ENCODE measurements at regions not wholly inside any gene's neighbourhood (a gene's known extent, or its start where the extent isn't known, plus 50 kb on each side); places are given as distances from the start of the nearest gene placed in this dataset.

DNA sequence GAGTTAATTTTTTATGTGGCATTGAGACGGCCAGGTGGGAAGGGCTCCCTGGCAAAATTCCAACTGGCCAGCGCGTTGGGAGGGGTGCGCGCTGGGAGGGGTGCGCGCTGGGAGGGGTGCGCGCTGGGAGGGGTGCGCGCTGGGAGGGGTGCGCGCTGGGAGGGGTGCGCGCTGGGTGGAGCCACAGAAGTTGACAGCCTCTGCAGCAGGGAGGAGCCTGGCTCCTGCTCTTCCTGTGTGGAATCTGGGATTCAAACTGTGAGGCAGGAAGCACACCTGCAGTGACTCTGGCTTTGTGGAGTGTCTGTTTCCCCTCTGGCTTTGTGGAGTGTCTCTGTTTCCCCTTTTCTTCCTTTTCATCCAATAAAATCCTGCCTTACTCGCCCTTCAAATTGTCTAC, 147.9 kb upstream of the CBLN2 start:
- no peak for DNase-seq (ENCODE audit: low read depth in 2 of 2)

DNA sequence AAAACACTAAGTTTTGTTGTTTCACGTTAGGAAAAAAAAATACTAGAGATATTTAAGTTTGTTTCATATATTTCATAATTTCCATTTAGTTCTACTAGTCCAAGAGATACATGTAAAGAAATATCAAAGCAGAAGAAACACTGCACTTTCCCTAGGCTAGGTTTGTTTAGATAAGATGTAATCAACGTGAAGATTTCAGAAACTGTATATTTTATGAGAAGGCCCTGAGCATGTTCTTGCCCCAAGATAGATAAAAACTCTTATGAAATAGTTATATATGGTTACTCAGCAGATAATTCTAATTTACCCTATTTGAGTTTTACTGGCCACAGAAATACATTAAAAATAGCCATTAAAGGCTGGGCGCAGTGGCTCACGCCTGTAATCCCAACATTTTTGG, 143.6 kb upstream of the CBLN2 start:
- DNase-seq (ENCODE audit: low read depth in 2 of 2), result no peak

DNA sequence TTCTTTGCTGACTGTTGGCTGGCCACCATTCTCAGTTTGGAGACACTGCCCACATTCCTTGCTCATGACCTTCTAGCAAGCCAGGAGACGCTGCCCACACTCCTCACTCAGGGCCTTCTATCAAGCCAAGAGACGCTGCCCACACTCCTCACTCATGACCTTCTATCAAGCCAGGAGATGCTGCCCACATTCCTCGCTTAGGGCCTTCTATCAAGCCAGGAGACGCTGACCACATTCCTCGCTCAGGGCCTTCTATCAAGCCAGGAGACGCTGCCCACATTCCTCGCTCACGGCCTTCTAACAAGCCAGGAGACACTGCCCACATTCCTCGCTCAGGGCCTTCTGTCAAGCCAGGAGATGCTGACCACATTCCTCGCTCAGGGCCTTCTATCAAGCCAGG, 131.3 kb upstream of the CBLN2 start:
- no peak for DNase-seq (ENCODE audit: low read depth in 2 of 2)

DNA sequence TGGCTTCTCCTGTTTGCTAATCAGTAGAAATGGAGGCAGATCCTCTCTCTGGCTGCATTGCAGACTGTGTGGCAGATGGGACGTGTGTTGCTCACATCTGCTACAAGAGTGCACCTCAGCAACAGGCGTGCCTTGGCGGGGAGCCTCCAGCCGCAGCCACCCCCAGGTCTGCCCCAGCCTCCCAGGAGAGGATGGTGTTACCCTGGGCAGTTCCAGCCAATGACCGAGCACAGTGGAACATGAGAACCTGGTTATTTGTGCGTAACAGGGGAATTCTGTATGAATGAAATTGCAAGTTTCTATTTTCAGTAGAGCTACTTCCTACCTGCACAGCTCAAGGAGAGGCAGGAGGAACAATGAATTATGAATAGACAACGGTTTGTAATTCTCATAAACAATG, 130.6 kb upstream of the CBLN2 start:
- no peak for DNase-seq (ENCODE audit: low read depth in 2 of 2)

DNA sequence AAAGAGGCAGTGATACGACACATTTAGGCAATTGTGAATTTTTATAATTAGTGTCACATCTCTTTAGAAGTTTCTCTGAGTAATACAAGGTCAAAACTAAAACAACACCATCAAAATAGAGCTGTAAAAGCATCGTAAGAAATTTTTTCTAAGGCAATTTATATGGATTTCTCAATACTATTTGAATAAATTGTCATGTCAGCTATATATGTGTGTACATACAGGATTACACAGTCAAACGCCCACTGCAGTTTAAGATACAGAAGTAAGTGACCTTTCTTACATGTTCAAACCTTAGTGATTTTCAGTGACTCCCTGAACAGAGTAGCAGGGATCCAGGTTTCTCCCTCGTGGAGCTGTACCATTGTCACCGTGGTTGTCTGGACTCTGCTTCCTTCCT, 129.1 kb upstream of the CBLN2 start:
- DNase-seq (ENCODE audit: low read depth in 2 of 2), result no peak

DNA sequence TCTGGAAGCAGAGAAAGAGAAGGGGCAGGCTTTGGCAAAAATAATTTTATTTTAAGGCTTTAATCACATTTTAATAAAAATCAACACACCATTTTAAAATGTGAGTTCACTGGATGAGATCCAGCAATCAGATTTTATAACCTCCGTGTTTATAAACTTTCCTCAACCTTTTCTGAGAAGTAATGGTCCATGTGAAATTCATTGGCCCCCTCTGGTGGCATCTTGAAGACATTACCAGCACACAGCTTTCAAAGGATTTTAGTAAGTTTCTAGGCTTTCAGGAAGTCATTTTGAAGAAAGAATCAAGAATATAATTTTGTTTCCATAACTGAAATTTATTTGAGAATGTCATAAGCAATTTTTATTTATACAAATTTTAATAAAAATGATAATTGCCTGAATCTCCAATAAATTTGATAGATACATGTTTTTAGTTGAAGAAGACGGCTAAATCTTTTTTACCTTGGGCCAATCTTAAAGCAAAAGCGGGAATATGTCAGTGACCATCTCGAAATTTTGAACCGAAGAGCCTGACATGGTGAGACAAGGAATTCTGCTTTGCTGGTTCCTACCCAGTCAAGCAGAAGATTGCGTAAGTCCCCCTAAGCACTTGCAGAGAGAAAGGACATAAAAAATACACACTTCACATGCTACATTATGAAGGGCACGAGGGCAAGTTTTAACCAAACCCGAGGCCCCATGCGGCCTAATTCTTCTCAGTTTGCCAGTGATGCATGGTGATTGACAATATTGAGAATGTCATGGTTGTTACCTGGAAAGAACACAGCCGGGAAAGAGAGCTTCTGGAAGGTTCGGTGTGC, 128.4 kb upstream of the CBLN2 start:
- no peak for DNase-seq (ENCODE audit: low read depth in 2 of 2)

DNA sequence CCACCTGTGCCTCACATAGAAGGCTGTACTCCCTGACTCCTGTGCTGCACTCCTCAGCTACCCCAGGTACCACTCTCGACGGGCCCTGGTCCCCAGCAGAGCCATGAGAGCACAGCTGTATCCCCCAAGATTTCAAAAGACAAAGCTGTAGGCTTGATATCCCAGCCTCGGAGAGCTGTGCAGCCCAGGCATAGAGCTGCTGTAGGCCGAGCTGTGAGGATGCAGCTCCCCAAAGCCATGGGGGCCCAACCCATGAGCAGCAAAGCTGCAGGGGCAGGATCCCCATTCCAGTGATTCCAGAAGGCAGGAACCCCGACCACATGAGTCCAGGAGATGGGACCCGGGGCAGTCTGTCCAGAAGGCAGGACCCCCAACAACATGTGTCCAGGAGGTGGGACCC, 123.8 kb upstream of the CBLN2 start:
- DNase-seq (ENCODE audit: low read depth in 2 of 2), result no peak

DNA sequence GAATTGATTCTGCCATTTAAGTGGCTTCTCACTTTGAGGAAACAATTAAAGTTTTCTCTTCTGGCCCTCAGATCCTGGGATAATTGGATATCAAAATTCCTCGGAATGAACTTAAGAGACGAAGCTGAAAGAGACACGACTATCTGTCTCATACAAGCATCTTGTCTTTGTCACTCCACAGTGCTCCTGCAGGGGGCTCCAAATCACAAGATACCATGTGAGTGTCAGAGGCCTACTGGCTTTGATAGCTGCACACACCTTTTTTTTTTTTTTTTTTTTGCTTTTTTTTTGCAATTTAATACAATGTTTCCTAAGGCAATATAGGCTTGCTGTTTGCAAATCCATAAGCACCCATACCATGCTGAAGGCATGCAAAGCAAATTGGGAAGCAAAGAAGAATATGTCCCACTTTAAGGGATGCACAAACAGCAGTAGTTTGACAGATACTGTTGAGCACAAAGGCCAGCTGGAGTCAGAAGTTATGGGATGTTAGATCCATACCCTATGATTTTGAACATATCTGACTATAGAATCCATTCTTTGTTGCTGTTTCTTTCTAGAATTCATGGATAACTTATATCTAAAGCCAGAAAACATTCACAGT, 109.0 kb upstream of the CBLN2 start:
- DNase-seq (ENCODE audit: low read depth in 2 of 2), result peak; percentile 6 to 14

DNA sequence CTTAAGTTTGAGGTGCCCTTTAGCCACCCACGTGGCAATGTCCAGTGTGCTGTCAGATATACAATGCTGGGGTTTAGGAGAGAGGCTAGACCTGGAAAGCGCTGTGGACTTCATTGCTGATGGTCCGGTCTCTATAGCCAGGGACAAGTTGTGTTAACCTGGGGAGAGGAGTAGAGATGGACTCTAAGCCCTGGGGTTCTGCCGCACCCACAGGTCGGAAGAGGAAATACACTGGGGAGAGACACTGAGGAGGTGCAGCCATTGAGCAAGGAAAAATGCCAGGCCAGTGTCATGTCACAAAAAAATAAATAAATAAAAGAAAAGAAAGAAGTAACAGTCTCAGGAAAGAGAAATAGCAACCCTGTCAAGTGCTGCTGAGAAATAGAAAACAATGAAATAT, 106.9 kb upstream of the CBLN2 start:
- no peak for DNase-seq (ENCODE audit: low read depth in 2 of 2)

DNA sequence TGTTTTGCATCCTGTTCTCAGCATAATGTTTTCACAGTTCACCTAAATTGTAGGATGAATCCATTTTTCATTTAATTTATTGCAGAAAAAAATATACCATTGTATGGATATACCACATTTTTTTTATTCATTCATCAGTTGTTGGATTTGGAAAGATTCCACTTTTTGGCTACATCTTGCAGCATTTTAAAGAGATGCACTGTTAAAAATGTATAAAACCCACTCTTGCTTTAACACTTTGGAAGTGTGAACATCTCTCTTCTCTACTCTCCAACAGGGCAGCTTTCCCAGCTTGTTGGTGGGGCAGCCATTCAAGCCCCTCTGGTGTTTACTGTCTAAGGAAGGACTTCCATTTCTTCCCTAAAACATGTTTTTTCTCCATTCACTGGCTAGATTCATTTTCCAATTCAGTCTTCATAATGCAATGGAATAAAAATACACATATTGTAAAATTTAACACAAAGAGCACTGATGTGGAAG, 104.4 kb upstream of the CBLN2 start:
- DNase-seq (ENCODE audit: low read depth in 2 of 2), result no peak

DNA sequence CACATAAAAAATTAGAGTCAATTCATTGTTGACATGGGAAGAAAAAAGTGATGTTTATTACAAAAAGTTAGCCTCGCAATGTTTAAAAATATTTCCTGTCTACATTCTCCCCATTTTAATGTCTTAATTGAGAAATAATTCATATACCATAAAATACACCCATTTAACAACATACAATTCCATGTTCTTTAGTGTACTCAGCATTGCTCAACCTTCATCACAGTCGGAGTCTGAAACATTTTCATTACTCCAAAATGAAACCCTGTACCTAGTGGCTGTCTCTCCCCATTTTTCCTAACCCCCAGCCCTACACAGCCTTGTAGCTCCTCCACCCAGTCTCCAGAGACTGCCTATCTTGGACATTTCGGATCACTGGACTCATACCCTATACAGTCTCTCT, 103.9 kb upstream of the CBLN2 start:
- no peak for DNase-seq (ENCODE audit: low read depth in 2 of 2)

DNA sequence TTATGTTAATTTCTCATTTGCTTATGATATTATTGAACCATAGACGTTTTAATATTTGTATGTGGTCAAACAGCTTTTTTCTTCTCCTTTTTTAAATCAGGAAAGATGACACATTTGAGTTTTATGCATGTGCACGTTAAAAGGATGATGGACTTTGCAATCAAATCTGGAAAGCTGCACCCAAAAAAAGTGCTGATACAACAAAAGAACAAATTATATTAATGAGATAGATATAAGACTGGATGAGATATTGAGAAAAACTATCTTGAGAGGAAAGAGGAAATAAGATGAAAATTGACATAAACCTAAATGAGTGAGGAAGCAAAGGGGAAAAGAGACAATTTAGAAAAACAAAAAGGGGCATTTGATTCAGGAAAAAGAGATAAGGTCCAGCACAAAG, 96.4 kb upstream of the CBLN2 start:
- DNase-seq (ENCODE audit: low read depth in 2 of 2), result no peak

DNA sequence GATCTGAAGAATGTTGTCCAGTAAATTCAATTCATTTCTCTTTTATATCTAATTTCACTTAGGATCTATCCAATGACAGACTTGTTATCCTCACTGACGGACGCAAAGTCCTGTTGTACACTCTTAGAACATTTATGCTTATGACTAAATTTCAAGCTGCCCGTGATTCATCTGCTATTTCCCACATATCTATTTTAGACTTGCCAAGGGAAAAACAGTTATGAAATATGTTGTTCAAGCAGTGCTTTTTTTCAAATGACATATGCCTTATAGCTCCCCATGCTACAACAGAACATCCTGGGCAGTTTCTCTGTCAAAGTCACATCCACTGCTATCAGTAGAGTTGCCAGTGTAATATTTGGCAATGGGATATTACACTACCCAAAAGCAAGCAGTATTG, 94.2 kb upstream of the CBLN2 start:
- DNase-seq (ENCODE audit: low read depth in 2 of 2), result no peak

DNA sequence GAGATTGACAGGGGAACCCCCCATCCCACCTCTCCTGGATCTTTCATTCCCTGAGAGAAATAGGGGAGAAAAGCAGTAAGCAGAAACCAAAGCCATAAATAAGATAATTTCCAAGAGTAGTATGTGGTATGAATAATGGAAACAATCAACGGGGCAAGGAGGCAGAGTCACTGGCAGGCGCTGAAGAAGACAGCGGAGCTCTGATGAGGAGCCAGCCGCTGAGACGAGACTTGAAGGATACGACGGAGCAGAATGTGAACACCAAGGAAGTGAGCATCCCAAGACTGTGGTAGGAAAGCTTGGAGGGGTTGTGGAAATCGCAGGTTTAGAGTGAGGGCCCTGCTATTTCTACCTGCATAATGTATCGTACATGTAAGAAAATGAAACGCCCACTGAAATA, 93.6 kb upstream of the CBLN2 start:
- DNase-seq (ENCODE audit: low read depth in 2 of 2), result no peak

DNA sequence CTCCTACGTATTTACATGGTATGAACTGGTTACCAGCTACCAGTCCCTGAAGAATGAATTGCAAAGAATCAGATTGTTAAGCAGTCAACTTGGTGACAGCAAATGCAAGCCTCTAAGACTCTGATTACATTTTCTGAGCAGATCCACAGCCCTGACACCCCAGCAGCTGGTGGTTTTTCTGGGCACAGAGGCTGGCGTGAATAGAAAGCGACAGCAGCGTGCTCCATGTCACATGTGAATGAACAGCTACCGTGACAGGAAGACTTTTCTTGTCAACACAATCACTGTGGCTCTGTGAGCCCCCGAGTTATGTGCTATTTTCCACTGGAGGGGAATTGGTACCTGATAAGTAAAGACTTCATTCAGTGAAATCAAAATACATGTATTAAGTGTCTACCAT, 93.2 kb upstream of the CBLN2 start:
- DNase-seq (ENCODE audit: low read depth in 2 of 2), result no peak

DNA sequence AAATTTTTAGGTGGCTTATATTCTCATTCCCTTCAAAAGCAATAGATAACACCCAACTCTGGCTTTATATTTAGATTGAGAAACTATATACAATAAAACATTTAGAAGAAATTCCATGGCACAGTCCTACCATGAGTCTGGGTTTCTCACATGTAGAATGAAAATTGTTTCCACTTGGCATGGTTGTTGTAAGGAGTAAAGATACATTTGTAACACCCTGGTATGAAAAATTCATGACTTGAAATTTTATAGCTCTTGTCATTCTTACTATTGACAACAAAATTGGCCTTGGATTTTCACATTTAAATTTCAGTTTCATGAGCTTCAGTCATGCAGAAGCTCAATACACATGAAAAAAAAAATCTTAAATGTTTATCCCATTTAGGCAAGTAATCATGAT, 92.5 kb upstream of the CBLN2 start:
- DNase-seq (ENCODE audit: low read depth in 2 of 2), result no peak

DNA sequence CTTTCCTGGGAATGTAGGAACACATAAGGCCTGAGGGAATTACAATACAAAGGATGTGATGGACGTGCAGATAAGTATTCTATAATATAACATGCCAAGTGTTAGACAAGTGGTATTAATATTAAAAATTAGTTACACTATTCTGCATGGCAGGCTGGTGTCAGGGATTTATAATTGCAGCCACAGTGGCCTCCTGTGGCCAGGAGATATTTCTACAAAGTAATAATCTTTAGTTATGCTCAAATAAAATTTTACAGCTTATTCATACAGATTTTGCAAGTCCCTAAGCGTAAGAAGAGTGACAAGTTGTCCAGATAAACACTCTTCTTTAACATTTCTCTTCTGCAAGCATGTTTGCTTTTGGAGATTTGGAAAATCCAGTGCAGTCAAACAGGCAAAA, 90.4 kb upstream of the CBLN2 start:
- DNase-seq (ENCODE audit: low read depth in 2 of 2), result no peak

DNA sequence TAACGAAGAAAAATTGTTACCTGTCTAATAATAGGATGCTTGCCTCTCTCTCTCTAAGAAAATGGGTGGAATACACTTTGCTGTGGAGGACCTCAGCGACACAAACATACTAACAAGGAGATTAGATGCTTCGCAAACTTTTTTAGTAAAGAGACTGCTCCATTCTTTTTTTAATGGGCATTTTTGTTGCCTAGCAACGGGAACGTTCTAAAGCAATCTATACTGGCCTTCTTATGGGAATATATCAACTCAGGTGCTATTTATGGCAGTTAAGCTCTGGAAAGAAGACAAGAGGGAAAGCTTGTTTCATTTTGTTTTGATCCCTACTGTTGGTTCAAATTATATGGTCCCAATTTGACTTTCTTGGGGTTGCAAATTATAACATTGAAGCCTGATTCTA, 86.8 kb upstream of the CBLN2 start:
- DNase-seq (ENCODE audit: low read depth in 2 of 2), result no peak

DNA sequence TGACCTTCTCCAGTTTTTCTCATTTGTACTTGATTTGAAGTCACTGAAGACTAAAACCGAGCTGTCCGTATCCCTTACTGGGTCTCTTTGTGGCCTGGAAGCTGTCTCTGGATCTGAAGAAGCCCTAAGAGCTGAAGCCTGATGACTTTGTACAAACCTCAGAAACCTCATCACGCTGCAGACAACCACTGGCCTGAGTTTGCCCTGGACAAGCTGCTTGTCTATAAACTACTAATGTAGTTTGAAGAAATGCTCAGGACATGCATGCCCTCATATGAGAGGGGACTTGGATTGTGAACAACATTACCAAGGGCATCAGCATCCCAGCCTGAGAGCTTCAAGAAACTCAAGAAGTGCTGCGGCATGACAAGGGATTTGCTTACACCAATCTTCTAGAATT, 79.3 kb upstream of the CBLN2 start:
- no peak for DNase-seq (ENCODE audit: low read depth in 2 of 2)

DNA sequence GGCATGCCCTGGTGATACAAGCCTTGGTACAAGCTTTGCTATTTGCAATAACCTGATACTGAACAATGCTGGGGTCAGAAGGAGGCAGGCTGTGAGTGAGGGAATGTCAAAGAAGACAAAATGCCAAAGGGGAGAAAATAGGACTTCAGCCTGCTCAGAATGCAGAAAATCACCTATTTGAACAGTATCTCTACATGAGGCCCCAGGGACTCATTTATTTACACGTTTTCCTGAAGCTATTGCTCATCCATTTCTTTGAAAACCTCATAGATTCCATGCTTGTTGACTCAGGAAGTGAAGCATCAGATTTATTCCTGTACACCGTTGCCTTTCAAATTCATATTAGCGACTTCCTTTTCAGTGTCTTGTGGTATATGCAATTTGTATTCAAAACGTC, 69.4 kb upstream of the CBLN2 start:
- DNase-seq (ENCODE audit: low read depth in 2 of 2), result no peak

DNA sequence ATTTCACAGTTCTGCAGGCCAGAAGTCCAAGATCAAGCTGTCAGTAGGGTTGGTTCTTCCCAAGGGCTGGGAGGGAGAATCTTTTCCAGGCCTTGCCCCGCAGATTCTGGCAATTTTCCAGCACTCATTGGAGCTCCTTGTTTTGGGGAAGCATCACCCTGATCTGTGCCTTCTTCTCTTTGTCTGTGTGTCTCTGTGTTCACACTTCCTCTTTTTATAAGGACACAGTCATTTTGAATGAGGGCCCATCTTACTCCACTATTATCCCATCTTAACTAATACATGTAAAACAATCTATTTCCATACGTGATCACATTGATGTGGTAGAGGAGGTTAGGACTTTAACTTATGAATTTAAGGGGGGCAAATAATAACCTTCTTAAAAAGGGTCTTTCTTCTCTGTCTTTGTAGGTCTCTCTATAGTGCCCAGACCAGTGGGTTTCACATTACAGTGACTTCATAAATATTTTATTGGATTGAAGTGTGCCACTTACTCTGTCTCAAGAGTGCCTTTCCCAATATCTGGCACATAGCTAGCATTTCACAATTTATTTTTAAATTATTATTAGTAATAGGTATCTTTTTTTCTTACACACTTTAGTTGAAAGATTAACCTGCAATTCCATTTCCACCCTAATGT, 68.9 kb upstream of the CBLN2 start:
- no peak for DNase-seq (ENCODE audit: low read depth in 2 of 2)

DNA sequence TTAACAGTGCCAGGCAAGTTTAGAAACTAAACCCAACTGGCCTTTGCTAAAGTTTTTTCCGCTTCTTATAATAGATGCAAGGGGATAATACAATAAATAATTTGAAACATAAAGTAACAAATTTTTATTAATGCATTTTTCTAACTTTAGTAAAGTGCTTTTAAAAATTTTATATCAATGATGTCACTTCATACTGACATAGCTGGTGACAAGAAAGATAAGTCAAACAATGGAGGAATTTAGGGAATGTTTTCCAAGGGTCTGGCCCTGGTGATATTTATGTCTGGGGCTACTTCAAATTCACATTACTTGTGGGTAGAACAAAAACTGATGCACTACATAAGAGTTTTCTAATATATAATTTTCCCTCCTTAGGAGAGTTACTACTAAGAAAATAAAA, 61.2 kb upstream of the CBLN2 start:
- DNase-seq (ENCODE audit: low read depth in 2 of 2), result no peak

DNA sequence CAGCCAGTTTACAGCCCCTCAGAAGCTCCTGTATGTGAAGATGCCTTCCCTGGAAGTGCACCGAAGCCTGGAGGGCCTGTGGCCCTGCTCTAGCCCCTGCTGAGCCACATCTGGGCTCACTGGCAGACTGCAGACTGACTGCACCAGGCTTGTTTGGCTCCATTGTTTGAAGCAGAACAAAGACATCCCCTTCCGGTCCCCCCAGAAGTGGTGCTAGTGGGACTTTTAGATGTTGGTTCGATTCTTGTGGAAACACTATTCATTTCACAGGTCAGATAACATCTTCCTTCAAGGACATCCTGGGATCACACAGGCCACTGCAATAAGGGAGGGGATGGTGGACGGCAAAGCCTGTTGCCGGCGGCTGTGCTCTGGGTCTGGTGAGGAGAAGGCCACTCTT, 57.8 kb upstream of the CBLN2 start:
- no peak for DNase-seq (ENCODE audit: low read depth in 2 of 2)
